ENCODE measurements at regions not wholly inside any gene's neighbourhood (a gene's known extent, or its start where the extent isn't known, plus 50 kb on each side); places are given as distances from the start of the nearest gene placed in this dataset.

DNA sequence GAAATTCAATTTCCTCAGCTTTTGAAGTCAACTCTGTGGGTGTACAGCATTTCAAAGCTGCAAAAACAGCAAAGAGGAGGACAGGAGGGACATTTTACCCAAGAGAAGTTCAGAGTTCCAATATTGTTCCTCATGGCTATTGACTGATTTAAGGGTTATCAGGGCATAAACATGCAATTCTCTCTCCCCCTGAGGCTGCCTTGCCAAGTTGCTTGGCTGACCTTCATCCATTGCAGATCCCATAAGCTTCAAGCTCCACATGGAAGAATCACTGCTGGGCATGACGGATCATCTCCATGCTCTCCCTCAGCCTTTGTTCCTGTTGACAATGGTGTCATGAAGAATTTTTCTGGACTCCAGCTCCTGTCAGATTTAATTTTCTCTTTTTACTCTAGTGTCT is 115.2 kb upstream of the SERBP1 start:
- TF ChIP-seq, protein P1, sequence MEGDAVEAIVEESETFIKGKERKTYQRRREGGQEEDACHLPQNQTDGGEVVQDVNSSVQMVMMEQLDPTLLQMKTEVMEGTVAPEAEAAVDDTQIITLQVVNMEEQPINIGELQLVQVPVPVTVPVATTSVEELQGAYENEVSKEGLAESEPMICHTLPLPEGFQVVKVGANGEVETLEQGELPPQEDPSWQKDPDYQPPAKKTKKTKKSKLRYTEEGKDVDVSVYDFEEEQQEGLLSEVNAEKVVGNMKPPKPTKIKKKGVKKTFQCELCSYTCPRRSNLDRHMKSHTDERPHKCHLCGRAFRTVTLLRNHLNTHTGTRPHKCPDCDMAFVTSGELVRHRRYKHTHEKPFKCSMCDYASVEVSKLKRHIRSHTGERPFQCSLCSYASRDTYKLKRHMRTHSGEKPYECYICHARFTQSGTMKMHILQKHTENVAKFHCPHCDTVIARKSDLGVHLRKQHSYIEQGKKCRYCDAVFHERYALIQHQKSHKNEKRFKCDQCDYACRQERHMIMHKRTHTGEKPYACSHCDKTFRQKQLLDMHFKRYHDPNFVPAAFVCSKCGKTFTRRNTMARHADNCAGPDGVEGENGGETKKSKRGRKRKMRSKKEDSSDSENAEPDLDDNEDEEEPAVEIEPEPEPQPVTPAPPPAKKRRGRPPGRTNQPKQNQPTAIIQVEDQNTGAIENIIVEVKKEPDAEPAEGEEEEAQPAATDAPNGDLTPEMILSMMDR (IDR thresholded peaks at IDR 0.05): no peak
- TF ChIP-seq EP300 (IDR thresholded peaks at IDR 0.05; ENCODE audit: low read depth) (no peak), POLR2A (IDR thresholded peaks at IDR 0.05) (no peak)

Measured in transverse colon (tissue), 3 donors.